NT2/D1 (cell line): ENCODE measurements at regions not wholly inside any gene's neighbourhood (a gene's known extent, or its start where the extent isn't known, plus 50 kb on each side); places are given as distances from the start of the nearest gene placed in this dataset.

Experiments used
- SUZ12 ChIP-seq: IDR thresholded peaks from 2 replicates; pipeline ENCODE4 v1.6.1; 2011; ENCODE audit not compliant: insufficient read length, insufficient read depth; ENCODE audit errors: extremely low read depth
- ZNF274 ChIP-seq: IDR thresholded peaks from 2 replicates; pipeline ENCODE4 v1.6.1; 2011; ENCODE audit warnings: mild to moderate bottlenecking, low read depth, low read length

- TF ChIP-seq SUZ12, result no peak
- no peak for TF ChIP-seq ZNF274
Measured at GRCh38 chr6:165986914-165987482, 180.7 kb downstream of the TBXT start.
